GM19023 (cell line): ENCODE measurements at regions not wholly inside any gene's neighbourhood (a gene's known extent, or its start where the extent isn't known, plus 50 kb on each side); places are given as distances from the start of the nearest gene placed in this dataset.

ENCODE experiments used
- ATAC-seq: cut with Tn5 transposase; IDR thresholded peaks from one replicate; pipeline ENCODE4 v1.9.1; 2021; ENCODE audit warnings: mild to moderate bottlenecking, moderate library complexity; ENCODE audit not compliant: unreplicated experiment

GRCh38 chr1:93013145-93014065 is 52.1 kb upstream of the DIPK1A start:
- ATAC-seq, result no peak

GRCh38 chr1:93014168-93014567 is 52.9 kb upstream of the DIPK1A start:
- no peak for ATAC-seq

GRCh38 chr1:93015590-93015989 is 54.3 kb upstream of the DIPK1A start:
- no peak for ATAC-seq

- ATAC-seq, result no peak
Observed at GRCh38 chr1:93016171-93016570, 54.9 kb upstream of the DIPK1A start.

- peak; percentile 60 for ATAC-seq
Observed at GRCh38 chr1:93021539-93022134, 57.4 kb upstream of the MTF2 start.

GRCh38 chr1:93022580-93022979 is 56.5 kb upstream of the MTF2 start:
- ATAC-seq, result no peak

- ATAC-seq, result no peak
Observed at GRCh38 chr1:93023281-93023680, 55.8 kb upstream of the MTF2 start.

- no peak for ATAC-seq
Observed at GRCh38 chr1:93025572-93025971, 53.5 kb upstream of the MTF2 start.

- no peak for ATAC-seq
Observed at GRCh38 chr1:93028542-93028941, 50.5 kb upstream of the MTF2 start.
